Body of pancreas (tissue), 4 donors: ENCODE measurements at regions not wholly inside any gene's neighbourhood (a gene's known extent, or its start where the extent isn't known, plus 50 kb on each side); places are given as distances from the start of the nearest gene placed in this dataset.

Source experiments
- POLR2A ChIP-seq, 3 donors: fragments of 450-650 bp; IDR thresholded peaks; one replicate each; pipeline ENCODE4 v1.6.1; 2016; ENCODE audit warnings: antibody characterized with exemption in 3 of 3, mild to moderate bottlenecking in 2 of 3
- TF ChIP-seq, protein P1 (sequence below), 7 experiments: fragments of 450-650 bp in 4 of 7; fragments of 200-600 bp in 3 of 7; sonication (generic) in 3 of 7; IDR thresholded peaks; one replicate each; pipeline ENCODE4 v1.5.1; 2016 to 2019; ENCODE audit warnings: antibody characterized with exemption in 7 of 7

DNA sequence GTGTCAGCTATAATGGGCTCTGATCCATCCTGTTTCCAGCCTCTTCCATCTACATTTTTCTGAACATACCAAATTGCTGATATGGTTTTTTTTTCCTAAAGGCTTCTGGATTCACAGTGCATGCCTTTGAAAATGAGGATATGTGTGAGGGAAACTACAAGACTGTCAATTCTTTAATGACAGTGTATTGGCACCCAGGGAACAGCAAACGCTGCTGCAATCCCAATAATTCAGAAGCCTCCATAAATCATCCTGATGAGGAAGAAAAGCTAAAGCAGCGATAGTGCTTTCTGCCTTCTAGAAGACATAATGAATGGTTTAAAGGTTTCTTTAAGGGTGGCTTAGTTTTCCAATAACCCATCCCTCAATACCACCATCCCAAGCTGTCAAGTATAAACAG is 304.5 kb upstream of the PKDCC start:
- TF ChIP-seq, protein P1, sequence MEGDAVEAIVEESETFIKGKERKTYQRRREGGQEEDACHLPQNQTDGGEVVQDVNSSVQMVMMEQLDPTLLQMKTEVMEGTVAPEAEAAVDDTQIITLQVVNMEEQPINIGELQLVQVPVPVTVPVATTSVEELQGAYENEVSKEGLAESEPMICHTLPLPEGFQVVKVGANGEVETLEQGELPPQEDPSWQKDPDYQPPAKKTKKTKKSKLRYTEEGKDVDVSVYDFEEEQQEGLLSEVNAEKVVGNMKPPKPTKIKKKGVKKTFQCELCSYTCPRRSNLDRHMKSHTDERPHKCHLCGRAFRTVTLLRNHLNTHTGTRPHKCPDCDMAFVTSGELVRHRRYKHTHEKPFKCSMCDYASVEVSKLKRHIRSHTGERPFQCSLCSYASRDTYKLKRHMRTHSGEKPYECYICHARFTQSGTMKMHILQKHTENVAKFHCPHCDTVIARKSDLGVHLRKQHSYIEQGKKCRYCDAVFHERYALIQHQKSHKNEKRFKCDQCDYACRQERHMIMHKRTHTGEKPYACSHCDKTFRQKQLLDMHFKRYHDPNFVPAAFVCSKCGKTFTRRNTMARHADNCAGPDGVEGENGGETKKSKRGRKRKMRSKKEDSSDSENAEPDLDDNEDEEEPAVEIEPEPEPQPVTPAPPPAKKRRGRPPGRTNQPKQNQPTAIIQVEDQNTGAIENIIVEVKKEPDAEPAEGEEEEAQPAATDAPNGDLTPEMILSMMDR (IDR thresholded peaks at IDR 0.05) = no peak
- TF ChIP-seq POLR2A (IDR thresholded peaks at IDR 0.05) = no peak
